GM18909 (cell line): ENCODE measurements at regions not wholly inside any gene's neighbourhood (a gene's known extent, or its start where the extent isn't known, plus 50 kb on each side); places are given as distances from the start of the nearest gene placed in this dataset.
"Not testable (repeated sequence)": the region's sequence is repeated elsewhere in the genome, so short reads cannot be mapped to it uniquely, and the experiment has no call there.

ENCODE experiments used
- ATAC-seq: cut with Tn5 transposase; IDR thresholded peaks from one replicate; pipeline ENCODE4 v1.9.1; 2021; ENCODE audit warnings: mild to moderate bottlenecking; ENCODE audit not compliant: unreplicated experiment, poor library complexity

GRCh38 chr18:54662986-54663385, 71.9 kb downstream of the DYNAP start:
- no peak for ATAC-seq

DNA sequence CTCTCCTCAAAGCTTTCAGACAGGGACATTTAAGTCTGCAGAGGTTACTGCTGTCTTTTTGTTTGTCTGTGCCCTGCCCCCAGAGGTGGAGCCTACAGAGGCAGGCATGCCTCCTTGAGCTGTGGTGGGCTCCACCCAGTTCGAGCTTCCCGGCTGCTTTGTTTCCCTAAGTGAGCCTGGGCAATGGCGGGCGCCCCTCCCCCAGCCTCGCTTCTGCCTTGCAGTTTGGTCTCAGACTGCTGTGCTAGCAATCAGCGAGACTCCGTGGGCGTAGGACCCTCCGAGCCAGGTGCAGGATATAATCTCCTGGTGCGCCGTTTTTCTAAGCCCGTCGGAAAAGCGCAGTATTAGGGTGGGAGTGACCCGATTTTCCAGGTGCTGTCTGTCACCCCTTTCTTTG, 78.7 kb downstream of the DYNAP start:
- not testable (repeated sequence) for ATAC-seq

DNA sequence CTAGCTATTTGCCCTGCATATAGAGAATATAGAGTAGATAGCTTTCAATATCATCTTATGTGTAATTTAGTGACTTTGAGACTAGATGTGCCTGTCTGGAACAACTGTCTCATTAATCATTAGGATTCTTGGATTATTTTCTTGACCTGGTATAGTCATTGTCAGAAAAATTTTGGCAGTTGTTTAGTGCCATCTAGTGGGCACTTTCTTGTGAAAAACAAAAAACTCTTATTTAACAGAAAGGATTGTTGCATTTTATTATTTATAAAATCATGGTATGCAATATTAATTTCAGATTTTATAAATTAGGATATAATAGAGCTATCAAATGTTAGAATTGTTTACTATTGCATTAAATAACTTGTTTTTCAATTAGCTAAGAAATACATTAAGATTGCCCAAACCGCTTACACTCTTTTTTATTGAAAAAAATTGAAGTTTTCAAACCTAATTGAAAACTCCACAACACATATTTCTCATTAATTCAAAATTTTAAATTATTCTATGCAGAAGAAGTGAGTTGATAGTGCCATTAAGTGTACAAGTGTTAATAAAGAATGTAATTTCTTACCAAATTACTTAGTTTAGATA, 80.3 kb downstream of the DYNAP start:
- ATAC-seq = no peak

- no peak for ATAC-seq
These were observed 81.1 kb downstream of the DYNAP start for GRCh38 chr18:54672109-54672508.

DNA sequence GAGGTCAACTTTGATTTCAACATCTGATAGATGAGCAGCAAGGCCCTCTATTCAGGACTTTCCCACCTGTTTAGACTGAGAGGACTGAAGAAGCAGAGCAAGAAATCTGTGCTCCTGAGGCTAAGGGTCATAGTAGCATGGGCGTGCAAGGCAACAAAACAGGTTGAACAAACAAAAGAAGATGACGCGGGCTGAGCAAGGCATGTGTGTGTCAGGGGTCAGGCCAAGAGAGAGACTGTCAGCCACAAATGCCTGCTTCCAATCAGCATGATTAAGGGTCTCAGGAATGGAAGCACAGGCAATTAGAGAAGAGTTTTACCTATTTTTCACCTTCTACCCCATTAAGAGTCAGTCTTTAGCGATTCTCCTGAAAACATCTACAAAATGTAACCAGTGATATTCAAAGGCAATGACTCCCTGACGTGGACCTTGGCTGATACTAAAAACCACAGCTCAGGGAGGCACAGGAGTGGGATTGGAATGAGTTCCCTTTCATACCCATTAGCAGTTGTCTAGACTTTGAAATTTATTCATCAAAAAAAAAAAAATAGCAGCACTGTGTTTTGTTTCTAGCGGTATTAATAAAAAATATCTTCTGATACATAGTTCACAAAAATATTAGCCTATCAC, 81.9 kb downstream of the DYNAP start:
- ATAC-seq = no peak

GRCh38 chr18:54673936-54674335, 82.9 kb downstream of the DYNAP start:
- ATAC-seq = no peak

DNA sequence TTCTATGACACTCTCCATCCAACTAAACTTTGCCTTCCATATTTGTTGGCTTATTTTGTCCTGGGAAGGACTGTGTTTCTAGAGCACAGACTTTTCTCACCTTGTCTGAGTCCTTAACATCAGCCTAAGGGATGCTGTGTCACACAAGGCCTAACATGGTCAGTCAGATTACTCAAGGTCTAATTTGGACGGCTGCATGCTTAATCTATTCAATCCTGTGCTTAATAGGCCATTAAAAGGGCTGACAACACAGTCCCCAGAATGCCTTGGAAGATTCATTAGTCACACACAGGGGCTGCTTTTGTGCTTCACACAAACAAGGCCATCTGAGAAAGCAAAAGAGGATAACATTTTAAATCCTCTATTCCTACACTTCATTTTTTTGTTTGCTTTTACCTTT, 84.0 kb downstream of the DYNAP start:
- no peak for ATAC-seq

DNA sequence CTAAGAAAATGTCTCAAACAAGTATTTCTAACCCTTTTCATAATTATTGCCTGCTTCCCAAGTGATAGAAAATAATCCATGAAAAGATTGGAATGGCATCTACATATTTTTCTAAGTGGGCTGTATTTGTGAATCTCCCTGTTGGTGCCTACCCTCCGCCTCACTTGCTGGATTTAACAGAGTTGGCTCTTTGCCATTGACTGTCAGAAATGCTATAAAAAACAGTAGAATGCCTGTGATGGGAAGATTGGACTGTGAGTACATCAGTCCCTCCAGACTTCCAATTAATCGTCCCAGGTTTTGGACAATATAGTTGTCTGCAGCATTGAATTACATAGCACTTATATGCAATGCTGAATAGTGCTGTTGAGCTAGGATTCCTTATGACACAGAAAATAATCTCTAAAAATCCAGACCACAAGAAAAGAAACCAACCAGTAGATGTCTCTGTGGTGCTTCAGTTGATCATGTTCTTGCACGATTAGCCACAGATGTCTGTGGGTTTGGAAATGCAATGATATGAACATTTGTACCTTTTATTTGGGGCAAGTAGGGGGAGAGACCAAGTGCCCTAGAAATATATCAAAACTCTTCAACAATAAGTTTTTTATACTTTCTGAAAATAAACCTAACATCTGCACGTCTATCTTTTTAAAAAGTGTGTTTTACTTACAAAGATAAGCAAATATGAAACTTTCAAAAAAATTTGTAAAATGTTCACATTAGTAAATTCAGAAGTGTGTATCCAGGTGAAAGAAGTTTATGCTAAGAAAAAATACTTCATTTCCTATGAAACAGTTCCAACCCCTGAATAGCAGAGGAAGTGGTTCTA, 88.5 kb downstream of the DYNAP start:
- peak; percentile 57 for ATAC-seq

DNA sequence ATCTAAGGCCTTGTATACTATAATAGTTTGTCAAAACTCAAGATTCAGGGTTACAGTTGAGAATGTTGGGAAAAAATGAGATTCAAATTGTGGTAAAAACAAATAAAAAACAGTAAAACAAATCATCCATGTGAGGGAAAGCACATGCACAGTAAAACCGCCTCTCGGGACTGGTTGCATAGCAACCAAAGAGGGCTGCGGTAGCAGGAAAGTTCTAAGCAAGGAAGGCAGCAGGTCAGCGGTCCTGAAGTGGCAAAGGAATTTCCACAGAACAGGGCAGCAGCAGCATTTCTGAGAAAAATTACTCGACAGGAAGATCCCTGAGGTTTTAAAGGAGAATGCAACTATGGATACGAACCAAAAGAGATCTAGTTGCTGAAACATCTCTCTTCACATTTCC, 93.7 kb downstream of the DYNAP start:
- ATAC-seq = no peak

GRCh38 chr18:54689319-54689718, 98.3 kb downstream of the DYNAP start:
- no peak for ATAC-seq

DNA sequence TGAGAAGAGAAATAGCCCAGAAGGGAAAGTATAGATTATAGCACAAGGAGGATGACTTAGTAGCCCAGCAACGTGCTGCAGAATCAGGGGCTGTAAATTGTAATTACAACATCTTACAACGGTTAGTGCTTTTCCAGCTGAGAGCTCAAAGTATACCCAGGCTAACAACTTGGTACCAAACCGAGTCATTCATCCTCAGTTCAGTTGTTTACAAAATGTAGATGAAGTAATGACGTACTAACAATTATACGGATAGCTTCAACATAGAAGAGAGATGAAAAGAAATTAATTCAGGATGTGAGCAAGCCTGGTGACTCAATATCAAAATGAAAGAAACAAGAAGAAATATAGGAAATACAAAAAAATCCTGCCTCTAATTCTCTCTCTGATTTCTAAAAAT, 99.2 kb downstream of the DYNAP start:
- no peak for ATAC-seq

DNA sequence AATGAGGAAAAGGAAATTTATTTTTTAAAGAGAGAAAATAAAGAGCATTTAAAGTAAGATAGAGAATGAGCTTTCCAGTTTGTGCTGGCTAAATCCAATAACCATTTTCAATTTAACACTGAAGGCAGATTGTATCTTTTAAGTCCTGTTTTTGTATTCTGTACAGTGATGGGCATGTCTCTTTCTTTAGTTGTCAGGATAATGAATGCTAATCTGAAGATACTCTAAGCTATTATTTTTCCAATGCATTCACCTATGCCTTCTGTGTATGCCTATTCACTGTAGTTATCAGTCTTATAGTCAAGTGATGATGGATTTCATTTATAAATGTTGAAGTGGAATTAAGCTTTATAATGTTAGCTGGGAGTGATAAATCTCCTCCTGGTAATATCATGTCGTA, 101.4 kb downstream of the DYNAP start:
- ATAC-seq = no peak

DNA sequence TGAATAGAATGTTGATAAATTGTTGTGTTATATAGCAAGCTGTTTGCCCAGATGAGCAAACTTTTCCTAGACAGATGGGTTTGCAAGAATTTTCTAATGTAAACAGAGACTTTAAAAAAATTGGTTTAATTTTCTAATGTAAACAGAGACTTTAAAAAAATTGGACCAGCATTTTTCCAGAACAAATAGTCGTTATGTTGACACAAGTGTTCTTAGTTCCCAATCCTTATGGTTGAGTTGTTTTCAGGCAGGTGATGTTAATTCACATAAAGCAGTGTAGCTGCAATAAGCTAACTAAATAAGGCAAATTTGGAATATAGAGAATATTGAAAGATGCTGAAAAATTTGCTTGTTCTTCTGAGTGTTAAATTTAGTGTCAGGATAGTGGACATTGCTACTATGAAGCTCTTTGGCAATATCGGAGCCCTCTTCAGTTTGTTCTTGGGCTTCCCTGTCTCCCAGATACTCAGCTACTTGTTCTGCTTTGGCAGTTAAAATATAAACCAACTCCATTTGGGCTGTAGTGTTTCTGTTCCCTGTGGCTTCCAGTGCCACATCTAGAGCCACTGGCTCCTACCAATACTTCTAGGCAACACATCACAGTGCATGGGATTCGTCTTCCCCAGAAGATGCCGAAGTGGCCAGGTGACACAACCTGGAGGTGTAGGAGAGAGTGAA, 105.7 kb downstream of the DYNAP start:
- ATAC-seq = no peak

DNA sequence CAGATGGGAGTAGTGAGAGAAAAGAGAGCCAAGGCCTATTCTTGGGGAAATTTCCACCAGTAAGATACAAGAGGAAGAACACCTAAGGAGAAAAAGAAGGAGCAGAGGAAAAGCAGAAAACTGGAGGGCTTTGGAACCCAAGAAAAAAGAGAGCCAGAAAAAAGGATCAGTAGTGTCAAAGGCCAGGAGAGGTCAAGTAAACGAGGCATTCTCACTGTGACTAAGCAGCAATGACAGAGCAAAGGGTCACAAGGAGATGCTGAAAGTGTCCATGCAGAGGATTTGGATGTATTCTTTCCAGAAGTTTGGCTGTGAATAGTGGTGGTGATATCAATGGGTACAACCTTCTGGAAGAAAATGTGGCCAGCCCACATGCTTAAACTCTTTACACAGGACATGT, 109.5 kb downstream of the DYNAP start:
- no peak for ATAC-seq

- no peak for ATAC-seq
These were observed 111.6 kb downstream of the DYNAP start for GRCh38 chr18:54702686-54703085.

GRCh38 chr18:54710074-54710899, 118.0 kb upstream of the RAB27B start:
- no peak for ATAC-seq

GRCh38 chr18:54710900-54711281, 117.4 kb upstream of the RAB27B start:
- ATAC-seq = no peak

GRCh38 chr18:54712306-54712705, 116.0 kb upstream of the RAB27B start:
- ATAC-seq = no peak

DNA sequence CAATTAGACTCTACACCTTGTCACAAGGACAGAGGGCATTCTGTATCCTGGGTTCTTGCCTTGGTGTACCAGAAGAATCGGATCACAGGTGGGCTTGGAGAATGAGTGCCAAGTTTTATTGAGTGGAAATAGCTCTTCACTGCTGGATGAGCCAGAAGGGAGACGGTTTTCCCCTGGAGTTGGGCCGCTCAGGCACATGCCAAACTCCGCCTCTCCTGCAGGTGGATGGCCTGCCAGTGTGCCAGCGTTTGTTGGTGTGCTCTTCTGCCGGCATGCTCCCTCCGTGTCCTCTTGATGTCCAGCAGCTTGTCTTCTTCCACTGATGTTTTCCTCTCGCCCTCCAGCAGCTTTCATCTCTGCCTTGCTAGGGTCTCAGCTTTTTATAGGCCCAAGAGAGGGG, 115.5 kb upstream of the RAB27B start:
- no peak for ATAC-seq

GRCh38 chr18:54713386-54713785, 114.9 kb upstream of the RAB27B start:
- ATAC-seq = no peak
